NCI-H748 treated with DMSO at 0.1 percent for 48 hours (cell line): ENCODE measurements at regions not wholly inside any gene's neighbourhood (a gene's known extent, or its start where the extent isn't known, plus 50 kb on each side); places are given as distances from the start of the nearest gene placed in this dataset.
"Not testable (repeated sequence)": the region's sequence is repeated elsewhere in the genome, so short reads cannot be mapped to it uniquely, and the experiment has no call there.

Source experiments
- DNase-seq: peaks from one replicate; lab custom pipeline; 2025; lab: John Stamatoyannopoulos, UW

DNA sequence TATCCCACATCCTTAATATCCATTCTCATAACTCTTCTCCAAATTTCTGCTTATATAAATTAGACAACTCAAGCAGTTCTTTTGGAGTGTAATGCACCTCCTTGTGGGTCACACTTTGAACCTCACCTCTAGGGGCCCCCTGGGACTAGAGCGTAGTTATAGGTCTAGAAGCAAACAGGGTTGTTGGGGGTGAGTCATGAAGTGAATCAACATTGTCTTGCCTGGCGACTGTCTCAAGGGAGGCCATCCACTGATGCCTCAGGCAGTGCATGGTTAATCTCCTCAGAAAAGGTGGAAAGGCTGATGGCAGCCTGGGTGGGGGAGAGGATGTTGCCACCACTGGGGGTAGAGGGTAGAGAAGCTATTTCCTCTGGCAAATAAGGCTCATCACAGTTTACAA, 129.1 kb downstream of the TNFRSF21 start:
- no peak for DNase-seq

DNA sequence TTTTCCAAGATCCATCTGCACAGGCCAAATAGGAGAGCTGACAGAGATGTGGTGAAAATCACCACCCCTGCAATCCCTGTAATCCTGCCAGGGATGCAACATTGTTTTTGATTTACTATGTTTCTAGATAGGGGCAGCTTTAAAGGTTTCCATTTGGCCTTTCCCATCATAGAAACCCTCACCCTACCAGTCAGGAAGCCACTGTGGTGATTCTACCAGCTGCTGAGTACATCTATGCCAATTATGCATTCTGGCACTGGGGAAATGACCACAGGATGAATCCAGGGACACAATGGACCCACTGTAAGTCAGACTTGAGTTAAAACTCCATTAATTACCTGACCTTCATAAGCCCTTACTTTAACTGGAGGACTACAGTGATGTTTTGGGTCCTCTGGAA, 130.4 kb downstream of the TNFRSF21 start:
- DNase-seq: no peak

DNA sequence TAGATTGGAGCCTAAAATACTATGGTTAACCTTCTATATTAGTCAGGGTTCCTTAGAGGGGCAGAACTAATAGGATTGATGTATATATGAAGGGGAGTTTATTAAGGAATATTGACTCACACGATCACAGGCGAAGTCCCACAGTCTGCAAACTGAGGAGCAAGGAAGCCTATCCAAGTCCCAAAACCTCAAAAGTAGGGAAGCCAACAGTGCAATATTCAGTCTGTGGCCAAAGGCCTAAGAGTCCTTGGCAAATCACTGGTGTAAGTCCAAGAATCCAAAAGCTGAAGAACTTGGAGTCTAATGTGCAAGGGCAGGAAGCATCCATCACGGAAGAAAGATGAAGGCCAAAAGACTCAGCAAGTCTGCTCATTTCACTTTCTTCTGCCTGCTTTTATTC, 133.5 kb upstream of the ADGRF1 start:
- DNase-seq: no peak

DNA sequence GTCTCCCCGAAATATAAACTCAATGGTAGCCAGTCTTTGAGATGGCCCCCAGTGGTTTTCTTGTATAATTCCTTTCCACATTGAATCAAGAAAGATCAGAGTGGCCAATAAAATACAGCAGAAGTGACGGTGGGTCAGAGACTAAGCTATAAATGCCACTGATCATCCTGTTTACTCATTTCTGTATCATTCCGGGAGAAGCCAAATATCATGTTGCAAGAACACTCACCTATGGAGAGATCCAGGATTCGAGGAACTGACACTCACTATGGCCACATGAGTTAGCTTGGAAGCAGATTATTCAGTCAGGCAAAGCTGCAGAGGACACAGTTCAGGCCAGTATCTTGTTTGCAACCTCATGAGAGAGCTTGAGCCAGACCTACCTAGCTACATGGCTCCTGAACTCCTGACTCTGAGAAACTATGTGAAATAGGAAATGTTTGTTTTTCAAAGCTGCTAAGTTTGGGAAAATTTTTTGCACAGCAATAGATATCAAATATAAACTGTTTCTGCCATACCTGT, 132.4 kb upstream of the ADGRF1 start:
- DNase-seq: no peak

DNA sequence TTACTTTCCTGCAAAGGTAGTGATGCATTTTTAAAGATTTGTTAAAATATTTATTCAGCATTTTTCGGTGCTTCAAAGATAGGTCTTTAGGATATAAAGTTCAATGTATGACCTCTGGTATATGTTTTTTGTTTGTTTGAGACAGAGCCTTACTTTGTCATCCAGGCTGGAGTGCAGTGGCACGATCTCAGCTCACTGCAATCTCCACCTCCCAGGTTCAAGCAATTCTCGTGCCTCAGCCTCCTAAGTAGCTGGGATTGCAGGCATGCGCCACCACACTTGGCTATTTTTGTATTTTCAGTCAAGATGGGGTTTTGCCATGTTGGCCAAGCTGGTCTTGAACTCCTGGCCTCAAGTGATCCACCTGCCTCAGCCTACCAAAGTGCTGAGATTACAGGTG, 131.9 kb upstream of the ADGRF1 start:
- not testable (repeated sequence) for DNase-seq

DNA sequence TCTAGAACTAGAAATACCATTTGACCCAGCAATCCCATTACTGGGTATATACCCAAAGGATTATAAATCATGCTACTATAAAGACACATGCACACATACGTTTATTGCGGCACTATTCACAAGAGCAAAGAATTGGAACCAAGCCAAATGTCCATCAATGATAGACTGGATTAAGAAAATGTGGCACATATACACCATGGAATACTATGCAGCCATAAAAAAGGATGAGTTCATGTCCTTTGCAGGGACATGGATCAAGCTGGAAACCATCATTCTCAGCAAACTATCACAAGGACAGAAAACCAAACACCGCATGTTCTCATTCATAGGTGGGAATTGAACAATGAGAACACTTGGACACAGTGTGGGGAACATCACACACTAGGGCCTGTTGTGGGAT, 131.0 kb upstream of the ADGRF1 start:
- DNase-seq: not testable (repeated sequence)

DNA sequence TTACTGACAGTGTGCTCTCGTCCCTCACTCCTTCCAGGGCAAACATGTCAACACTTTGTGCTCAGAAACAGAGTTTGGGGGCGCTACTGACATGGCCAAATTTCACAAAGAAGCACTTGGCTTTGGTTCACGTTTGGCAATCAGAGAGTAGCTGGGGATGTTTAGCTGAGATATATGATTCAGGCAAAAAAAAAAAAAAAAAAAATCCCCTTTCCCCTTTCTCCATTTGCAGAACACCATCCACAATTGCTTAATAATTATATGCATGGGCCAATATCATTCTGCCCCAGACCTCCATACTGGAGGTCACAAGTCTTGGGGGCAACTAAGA, 128.4 kb upstream of the ADGRF1 start:
- DNase-seq: no peak

DNA sequence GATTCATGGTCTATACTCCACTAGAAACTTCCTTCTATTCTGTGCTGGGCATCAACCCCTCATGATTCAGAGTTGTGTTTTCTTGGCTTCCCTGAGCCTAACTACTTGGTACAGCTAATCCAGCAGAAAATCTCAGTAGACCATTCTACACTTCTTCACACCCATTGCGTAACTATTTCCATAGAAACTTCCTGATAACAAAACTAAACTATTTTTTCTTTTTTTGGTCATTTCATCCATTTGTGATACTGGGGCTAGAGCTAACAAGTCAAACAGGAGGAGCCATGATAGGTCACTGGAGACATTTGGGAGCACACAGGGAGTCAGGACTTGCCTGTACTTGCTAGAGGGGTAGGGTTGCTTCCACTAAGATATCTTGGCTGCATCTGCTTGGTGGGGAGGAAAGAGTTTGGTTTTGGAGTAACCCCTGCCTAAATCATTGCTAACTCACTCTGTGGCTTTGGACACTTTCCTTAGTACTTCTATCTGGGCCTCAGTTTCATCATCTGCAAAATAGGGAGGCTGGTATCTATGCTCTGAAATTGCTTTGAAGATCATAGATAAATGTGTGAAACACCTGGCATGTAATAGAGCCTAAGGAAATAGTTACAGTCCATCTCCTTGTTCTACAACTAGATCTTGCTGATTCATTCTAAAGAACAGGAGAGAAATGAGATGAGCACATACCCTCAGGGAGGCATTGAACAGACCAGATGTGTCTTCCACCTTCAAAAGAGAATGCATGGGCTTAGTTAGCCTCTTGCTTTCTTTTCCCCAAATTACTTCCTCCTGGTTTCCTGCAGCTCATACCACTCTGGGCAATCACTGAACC, 127.9 kb upstream of the ADGRF1 start:
- DNase-seq: no peak

DNA sequence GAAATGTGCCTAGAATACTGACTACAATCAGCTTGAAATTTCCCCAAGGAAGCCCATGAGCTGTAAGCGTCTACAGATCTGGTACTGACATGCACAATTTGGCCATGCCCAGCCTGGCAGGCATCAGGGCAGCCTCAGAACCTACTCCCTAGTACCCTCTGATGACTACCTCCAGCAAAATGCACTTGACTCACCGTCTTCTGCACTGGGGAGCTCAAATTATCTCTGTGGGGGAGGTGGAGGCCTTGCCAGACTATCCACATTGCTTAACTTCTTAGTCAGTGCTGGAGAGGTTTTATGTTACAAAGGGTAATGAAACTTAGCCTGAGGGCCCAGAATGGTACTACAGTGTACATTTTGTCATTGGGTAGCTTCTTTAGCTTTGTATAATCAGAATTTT, 126.0 kb upstream of the ADGRF1 start:
- peak; percentile 18 for DNase-seq

DNA sequence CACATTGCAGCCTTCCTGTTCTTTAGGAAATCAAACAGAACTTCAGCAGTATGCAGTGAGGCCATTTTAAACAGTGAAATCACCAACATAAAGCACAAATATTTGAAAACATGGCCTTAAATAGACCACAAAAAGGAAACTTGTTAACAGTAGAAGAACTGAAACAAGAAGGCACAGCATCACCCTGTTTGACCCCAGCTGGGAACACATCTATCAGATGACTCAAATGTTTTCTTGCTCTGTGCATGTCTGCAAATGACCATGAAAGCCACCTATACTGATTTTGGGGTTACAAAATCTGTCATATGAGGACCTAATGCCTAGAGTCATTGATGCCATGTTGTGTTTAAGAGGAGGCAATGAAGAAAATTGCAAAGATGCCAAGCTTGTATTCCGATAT, 123.8 kb upstream of the ADGRF1 start:
- DNase-seq: no peak

DNA sequence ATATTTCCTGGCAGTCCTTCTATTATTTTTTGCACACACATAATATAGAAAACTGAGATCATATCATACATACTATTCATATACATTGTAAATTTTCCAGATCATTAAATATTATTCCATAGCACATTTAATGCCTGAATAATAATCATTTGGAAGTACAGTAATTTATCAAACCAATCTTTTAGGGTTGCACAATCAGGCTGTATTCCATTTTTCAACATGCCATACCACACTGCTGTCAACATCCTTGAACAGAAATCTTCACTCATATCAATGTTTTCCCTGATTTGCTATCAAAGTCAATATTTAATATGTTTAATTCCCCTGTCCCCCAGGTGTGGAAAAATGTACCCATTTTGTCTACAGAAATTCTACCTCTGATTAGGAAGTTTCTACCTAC, 122.7 kb upstream of the ADGRF1 start:
- DNase-seq: no peak

DNA sequence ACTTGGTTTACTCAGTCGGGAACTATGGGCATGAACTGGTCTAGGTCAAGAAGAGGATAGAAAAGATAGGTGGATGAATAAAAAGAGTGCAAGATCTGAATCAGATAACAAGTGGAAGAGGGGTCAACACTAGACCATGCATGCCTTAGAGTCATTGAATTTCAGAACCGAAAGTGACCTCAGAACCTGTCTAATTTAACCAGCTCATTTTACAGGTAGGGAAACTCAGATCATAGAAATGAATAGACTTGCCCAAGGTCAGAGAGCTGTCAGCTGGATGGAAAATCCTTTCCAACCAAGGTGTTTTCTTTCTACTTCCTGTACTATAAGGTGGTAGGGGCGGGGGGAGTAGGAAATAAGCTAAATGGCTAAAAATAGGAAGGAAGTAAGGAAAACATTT, 121.4 kb upstream of the ADGRF1 start:
- DNase-seq: no peak

DNA sequence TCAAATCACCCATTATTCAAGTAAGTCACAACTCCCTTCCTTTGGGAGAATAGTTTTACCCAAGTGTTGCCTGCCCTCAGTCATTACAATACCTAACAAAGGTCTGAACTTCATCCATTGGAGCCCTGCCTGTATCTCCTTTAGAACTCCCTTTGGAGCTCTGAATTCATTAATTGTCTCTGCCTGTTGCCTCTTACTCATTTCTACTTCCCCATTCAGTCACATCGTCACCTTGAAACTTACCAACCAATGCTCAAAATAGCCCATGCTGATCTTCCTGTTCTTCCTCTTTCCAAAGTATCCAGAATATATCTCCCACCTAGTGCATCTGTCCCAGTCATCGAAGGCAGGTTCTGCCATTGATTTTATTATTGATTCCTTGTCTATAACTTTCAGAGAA, 120.7 kb upstream of the ADGRF1 start:
- no peak for DNase-seq

DNA sequence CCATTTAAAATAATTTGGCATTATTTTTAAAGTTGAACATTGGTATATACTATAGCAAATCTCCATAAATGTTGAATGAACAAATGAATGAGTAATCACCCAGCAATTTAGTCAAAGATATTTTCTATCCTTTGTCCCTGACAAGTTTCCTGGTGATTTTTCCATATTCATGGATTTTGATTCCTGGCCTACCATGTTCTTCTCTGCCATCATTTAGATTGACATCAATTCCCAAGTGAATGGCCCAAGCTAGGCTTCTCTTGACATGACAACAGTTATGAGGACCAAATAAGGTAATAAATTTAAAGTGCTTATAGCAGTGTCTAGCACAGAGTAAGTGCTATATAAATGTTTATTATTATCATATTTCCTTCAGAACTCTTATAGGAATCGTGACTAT, 120.1 kb upstream of the ADGRF1 start:
- DNase-seq: no peak

DNA sequence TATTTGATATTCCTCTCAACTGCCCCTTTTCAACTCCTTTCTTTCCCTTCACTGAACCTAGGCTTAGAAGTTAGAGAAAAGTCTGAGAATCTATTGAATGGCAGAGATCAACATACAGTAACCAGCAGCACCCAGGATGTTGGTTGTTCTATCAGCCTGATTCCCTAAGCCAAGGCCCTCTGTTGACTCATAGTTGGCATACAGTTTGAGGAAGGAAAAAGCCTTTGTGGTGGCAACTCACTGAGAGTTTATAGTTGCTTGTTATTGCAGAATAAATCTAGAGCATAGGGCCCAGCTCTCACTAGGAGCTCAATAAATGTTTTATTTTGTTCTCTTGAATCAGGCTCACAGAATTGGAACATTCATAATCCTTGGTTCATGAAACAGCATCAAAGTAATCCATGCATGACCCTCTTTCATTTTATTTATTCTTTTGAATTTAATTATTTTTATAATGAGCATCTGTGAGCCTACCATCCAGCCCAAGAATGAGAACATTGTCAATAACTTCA, 119.1 kb upstream of the ADGRF1 start:
- peak; percentile 91 for DNase-seq

DNA sequence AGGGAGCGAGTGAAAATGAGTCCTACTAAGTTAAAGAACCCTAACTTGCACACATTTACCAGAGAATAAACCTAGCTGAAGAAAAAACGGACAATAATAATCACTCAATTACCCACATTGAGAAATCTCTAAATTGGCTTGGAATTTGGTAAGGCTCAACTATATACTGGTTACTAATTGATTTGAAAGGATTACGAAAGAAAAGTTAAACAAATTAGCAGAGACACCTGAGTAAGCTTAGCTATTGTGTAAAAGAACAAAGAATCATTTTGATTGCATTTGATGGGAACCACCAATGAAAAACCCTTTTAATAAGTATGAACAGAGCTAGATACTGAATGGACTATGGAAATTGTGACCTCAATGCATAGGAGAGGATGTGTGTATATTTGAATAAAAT, 118.6 kb upstream of the ADGRF1 start:
- peak; percentile 94 for DNase-seq

DNA sequence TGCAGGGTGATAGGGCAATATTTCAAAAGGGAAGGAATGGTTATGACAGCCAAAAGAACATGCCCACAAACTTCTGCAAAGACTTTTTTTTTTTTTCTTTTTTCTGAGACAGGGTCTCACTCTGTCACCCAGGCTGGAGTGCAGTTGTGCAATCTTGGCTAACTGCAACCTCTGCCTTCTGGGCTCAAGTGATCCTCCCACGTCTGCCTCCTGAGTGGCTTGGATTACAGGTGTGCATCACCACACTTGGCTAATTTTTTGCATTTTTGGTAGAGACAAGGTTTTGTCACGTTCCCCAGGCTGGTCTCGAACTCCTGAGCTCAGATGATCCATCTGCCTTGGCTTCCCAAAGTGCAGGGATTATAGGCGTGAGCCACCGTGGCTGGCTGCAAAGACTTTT, 117.6 kb upstream of the ADGRF1 start:
- DNase-seq: no peak

DNA sequence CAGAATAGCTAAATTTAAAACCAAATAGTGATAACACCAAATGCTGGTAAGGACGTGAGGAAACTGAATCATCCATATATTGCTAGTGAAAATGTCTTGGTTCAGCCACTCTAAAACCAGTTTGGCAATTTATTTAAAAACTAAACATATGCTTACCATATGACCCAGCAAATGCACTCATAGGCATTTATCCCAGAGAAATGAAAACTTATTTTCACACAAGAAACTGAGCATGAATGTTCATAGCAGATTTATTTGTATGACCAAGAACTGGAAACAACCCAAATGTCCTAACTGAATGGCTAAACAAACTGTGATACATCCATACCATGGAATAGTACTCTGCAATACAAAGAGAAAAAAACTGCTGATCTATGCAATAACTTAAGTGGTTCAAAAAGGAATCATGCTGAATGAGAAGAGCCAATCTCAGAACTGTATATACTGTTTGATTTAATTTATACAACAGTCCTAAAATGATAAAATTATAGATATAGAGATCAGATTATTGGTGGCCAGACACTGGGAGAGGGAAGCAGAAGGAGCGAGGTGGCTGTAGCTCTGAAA, 115.6 kb upstream of the ADGRF1 start:
- DNase-seq: no peak

DNA sequence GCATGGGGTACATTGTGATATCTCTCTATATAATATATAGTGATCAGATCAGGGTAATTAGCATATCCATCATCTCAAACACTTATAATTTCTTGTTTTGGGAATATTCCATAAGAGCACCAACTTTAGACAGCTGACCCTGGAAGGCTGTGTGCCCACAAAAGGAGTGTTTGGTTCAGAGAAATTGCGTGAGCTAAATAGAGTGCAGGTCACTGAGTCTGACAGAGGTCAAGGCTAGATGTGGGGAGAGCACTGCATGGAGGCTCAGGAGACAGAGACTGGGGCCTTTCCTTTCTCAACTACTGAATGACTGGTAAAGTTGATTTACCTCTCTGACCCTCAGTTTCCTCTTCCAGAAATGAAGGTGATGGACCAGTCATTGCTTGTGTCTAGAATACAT, 114.9 kb upstream of the ADGRF1 start:
- DNase-seq: no peak

DNA sequence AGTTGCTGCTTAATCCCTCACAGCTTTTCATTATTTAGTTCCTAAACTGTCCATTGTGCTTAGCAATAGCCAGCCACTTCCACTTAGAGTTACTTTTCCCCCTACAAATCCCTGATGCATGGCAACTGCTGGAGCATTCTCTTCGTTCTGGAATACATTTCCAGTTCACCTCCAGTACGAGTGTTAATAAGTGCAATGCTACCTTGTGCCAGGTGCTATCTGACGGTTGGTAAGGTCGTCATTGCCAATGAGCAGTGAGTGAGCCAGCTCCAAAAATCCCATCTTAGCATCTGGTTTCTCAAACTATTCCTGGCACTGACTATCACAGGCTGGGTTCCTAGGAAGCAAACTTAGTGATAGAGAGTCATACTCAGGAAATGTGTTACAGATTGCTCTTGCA, 114.1 kb upstream of the ADGRF1 start:
- no peak for DNase-seq

DNA sequence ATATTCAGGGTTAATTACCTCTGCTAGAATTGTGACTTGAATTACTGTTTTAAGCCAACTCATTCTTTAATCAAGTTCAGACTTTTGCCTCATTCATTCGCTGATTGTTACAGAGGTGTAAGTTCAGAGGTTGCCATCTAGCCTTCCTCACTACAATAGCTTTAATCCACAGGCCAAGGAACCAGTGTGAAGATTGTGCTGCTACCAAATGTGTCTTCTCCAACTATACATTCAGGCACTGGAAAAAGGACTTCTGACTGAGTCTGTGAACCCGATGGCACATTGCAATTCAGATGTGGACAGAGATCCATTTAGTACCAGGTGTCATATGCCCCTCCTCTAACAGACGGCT, 111.2 kb upstream of the ADGRF1 start:
- DNase-seq: no peak

DNA sequence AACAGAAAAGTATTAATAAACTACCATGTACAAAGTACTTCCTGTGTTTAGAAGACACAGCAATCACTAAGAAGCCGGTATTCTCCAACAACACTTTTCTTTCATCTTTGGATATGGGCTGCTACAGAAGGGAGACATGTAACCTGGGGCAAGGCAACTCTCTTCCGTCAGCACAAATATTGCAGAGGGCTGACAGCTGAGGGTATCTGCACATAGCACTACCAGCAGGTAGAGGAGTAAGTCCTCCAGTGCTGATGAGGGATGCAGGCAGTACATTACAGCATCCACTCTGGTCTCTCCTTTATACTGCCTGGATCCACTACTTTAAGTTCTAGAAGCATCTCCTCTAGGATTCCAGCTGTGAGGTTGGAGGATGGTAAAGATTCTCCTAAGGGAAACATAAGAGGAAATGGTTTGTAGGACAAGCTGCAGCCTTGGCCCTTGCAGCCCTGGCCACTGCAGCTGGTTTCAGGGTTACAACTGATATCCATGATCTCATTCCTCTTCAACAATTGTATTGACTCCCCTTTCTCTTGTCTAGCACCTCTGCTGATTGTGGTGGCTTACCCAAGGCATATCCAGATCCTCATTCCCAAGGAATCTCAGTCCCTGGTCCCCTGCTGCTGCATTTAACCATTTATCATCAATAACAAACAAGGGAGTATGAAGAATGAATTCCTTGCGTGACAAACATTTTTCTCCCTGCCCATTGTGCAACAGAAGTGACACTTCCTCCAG, 110.7 kb upstream of the ADGRF1 start:
- no peak for DNase-seq

DNA sequence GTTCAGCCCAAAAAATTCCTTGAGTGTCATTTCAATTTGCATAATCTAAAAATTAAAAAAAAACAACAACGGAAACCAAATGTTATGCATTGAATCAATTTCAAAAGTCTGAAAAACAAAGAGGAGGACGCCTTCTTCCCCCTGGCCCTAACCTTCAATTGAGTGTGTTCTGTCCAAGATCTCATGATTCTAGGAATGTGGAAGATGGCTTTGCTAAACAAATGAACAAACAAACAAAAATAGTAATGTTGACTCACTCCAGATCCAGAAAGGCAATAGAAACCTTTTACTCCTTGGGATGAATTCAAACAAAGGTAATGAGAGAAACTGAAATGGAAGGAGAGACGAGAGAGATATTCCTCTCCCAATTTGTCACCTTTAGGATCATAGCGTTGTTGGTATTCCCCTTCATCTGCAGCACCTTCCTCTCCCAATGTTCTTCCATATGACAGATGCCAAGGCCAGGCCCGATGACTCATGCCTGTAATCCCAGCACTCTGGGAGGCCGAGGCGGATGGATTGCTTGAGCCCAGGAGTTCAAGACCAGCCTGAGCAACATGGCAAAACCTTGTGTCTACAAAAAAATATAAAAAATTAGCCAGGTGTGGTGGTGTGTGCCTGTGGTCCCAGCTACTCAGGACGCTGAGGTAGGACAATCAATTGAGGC, 109.2 kb upstream of the ADGRF1 start:
- no peak for DNase-seq
